HL-60 (cell line): ENCODE measurements at regions not wholly inside any gene's neighbourhood (a gene's known extent, or its start where the extent isn't known, plus 50 kb on each side); places are given as distances from the start of the nearest gene placed in this dataset.

Source experiments
- DNase-seq, 2 experiments: peaks; one replicate each; pipeline ENCODE4 v3.0.0-alpha.2; 2010 to 2020; ENCODE audit warnings: low read depth in 1 of 2, low spot score in 1 of 2
- H3K27ac ChIP-seq: fragments of 250-450 bp; sonication (Bioruptor Pico); replicated peaks from 2 replicates; pipeline ENCODE4 v1.5.1; 2020; ENCODE audit warnings: mild to moderate bottlenecking, moderate library complexity
- H3K27me3 ChIP-seq: fragments of 250-450 bp; sonication (Bioruptor Pico); 2 replicates; pipeline ENCODE4 v1.5.1; 2021; ENCODE audit warnings: mild to moderate bottlenecking, moderate library complexity; ENCODE audit not compliant: insufficient read depth, poor library complexity, severe bottlenecking
- H3K4me3 ChIP-seq: replicated peaks from 2 replicates; pipeline ENCODE4 v1.5.1; 2011; ENCODE audit warnings: mild to moderate bottlenecking, control low read depth, low read length; ENCODE audit not compliant: insufficient read depth
- GABPA ChIP-seq: IDR thresholded peaks from 2 replicates; pipeline ENCODE4 v1.6.1; 2012; ENCODE audit warnings: low read depth
- POLR2AphosphoS5 ChIP-seq: IDR thresholded peaks from 2 replicates; pipeline ENCODE4 v1.6.1; 2012; ENCODE audit warnings: low read depth
- SPI1 ChIP-seq: IDR thresholded peaks from 2 replicates; pipeline ENCODE4 v1.6.1; 2012; ENCODE audit warnings: low read depth, mild to moderate bottlenecking, borderline replicate concordance
- TF ChIP-seq, protein P1 (sequence below): IDR thresholded peaks from one replicate; pipeline ENCODE4 v1.5.1; 2011; ENCODE audit warnings: low read length, control low read depth, inconsistent platforms; ENCODE audit not compliant: insufficient read depth
- TF ChIP-seq, protein P2 (sequence below): IDR thresholded peaks from 2 replicates; pipeline ENCODE4 v1.6.1; 2012; ENCODE audit warnings: low read depth; ENCODE audit not compliant: insufficient replicate concordance

DNA sequence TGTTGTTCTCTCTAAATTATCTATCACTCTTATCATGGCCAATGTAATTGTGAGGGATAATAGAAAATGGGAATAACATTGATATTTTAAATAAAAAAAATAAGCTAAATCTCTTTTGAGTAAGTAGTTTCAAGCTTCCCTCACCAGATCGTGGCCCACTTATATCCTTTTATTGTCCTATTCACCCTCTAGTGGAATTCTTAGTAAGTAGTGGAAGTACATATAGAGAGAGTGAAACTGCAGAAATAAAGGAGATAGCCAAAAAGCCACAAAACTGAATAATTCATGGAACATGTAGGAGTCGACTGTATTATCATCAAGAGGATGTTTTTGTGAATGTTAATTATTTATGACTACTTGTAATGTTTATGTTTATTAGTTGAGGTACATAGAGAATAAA, 66.1 kb upstream of the DTNA start:
- DNase-seq: no peak
- peaks cover under 1% of the 10 kb centered on the region for H3K27me3 ChIP-seq
- no peak for TF ChIP-seq GABPA
- TF ChIP-seq, protein P1, sequence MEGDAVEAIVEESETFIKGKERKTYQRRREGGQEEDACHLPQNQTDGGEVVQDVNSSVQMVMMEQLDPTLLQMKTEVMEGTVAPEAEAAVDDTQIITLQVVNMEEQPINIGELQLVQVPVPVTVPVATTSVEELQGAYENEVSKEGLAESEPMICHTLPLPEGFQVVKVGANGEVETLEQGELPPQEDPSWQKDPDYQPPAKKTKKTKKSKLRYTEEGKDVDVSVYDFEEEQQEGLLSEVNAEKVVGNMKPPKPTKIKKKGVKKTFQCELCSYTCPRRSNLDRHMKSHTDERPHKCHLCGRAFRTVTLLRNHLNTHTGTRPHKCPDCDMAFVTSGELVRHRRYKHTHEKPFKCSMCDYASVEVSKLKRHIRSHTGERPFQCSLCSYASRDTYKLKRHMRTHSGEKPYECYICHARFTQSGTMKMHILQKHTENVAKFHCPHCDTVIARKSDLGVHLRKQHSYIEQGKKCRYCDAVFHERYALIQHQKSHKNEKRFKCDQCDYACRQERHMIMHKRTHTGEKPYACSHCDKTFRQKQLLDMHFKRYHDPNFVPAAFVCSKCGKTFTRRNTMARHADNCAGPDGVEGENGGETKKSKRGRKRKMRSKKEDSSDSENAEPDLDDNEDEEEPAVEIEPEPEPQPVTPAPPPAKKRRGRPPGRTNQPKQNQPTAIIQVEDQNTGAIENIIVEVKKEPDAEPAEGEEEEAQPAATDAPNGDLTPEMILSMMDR: no peak
- TF ChIP-seq SPI1: no peak
- TF ChIP-seq, protein P2, sequence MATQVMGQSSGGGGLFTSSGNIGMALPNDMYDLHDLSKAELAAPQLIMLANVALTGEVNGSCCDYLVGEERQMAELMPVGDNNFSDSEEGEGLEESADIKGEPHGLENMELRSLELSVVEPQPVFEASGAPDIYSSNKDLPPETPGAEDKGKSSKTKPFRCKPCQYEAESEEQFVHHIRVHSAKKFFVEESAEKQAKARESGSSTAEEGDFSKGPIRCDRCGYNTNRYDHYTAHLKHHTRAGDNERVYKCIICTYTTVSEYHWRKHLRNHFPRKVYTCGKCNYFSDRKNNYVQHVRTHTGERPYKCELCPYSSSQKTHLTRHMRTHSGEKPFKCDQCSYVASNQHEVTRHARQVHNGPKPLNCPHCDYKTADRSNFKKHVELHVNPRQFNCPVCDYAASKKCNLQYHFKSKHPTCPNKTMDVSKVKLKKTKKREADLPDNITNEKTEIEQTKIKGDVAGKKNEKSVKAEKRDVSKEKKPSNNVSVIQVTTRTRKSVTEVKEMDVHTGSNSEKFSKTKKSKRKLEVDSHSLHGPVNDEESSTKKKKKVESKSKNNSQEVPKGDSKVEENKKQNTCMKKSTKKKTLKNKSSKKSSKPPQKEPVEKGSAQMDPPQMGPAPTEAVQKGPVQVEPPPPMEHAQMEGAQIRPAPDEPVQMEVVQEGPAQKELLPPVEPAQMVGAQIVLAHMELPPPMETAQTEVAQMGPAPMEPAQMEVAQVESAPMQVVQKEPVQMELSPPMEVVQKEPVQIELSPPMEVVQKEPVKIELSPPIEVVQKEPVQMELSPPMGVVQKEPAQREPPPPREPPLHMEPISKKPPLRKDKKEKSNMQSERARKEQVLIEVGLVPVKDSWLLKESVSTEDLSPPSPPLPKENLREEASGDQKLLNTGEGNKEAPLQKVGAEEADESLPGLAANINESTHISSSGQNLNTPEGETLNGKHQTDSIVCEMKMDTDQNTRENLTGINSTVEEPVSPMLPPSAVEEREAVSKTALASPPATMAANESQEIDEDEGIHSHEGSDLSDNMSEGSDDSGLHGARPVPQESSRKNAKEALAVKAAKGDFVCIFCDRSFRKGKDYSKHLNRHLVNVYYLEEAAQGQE: no peak
- TF ChIP-seq POLR2AphosphoS5: no peak
- H3K4me3 ChIP-seq: no peak overlapping the region
- H3K27ac ChIP-seq: no peak overlapping the region

DNA sequence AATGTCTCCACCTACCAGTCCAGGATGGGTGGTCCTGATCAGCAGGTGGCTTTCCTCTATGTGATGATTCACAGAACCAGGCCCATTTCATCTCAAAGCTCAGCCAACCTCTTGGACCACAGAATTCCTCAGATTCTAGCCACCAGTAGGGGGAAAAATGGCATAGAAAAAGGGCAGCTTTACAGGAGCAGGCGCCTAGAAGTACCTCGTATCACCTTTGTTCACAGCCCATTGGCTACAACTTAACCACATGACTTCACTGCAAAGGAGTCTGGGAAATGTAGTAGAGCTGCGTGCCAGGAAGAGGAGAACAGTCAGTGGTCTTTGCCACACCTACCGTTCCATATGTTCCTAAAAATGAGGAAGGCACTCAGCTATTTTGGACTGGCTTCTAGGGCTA, 62.8 kb upstream of the DTNA start:
- TF ChIP-seq SPI1: no peak
- TF ChIP-seq, protein P2: no peak
- no peak for TF ChIP-seq GABPA
- TF ChIP-seq, protein P1: no peak
- no peak for TF ChIP-seq POLR2AphosphoS5
- no peak for DNase-seq
- no peak overlapping the region for H3K27ac ChIP-seq
- H3K4me3 ChIP-seq: no peak overlapping the region
- peaks cover 3% of the 10 kb centered on the region for H3K27me3 ChIP-seq

DNA sequence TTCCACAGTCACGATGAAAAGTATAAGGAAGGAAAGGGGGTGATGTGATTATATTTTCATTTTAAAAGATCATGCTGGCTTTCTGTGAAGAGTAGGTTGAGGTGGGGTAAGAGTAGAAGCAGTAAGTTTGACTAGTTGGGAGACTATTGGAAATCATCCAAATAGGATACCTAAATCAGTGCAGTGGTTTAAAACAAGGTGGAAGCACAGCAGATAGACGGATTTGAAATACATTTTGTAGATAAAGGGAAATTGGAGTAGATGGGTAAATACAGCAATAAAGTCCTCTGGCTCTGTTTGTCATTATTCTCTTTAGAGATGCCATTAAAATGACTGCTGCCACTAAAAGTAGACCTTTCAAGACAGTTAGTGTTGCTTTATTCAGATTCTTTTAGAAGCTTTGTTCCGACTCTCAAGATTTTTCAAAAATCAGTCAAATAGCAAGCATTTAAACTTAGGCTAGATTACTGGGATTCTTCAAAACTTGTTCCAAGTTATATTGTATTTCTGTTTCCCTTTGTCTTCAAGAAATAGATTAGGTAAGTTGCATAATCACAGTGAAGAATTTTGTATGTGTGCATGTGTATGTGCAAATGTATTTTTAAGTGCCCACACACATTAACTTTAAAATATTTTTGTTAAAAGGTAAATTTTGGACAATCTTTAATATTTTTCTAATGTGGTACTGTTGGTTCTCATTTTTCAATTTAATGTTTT, 61.7 kb upstream of the DTNA start:
- TF ChIP-seq SPI1: no peak
- TF ChIP-seq, protein P2: no peak
- no peak for TF ChIP-seq GABPA
- TF ChIP-seq, protein P1: no peak
- Histone ChIP-seq H3K27ac (no peak overlapping the region), H3K27me3 (peaks cover 3% of the 10 kb centered on the region), H3K4me3 (no peak overlapping the region)
- no peak for DNase-seq
